DMS79 (cell line): ENCODE measurements at regions not wholly inside any gene's neighbourhood (a gene's known extent, or its start where the extent isn't known, plus 50 kb on each side); places are given as distances from the start of the nearest gene placed in this dataset.

Source experiments
- DNase-seq: peaks from one replicate; lab custom pipeline; 2025; lab: John Stamatoyannopoulos, UW

DNA sequence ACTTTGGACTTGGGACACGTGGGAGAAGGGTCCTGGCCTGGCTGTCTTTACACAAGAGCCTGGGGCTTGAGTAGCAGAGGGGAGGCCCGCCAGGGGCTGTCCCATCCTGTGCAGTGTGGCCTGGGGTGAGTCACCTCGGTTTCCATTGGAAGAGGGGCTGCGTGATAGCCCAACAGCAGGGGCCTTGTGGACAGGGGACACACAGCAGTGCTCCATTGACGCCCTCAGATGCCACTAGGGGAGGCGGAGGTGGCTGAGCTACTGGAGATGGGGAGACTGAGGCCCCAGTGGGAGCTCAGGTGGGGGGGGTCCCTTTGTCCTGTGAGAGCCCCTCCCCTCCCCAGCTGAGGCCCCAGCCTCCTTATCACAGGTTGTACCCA lies 50.0 kb upstream of the RNU6ATAC start:
- no peak for DNase-seq

GRCh38 chr9:134214766-134215419 lies 50.5 kb upstream of the RNU6ATAC start:
- no peak for DNase-seq

DNA sequence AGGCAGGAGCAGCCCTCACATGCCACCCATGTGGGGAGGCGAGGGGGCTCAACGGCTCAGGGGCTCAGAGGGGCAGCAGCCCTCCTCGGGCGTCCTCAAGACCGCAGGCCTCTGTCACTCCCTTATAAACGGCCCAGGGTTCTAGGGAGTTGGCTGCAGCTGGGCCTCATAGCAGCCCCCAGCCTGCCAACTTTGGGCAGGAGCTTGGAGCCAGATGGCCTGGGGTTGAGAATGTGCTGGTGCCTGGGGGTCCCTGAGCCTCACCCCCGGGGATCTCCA lies 51.0 kb upstream of the RNU6ATAC start:
- no peak for DNase-seq

DNA sequence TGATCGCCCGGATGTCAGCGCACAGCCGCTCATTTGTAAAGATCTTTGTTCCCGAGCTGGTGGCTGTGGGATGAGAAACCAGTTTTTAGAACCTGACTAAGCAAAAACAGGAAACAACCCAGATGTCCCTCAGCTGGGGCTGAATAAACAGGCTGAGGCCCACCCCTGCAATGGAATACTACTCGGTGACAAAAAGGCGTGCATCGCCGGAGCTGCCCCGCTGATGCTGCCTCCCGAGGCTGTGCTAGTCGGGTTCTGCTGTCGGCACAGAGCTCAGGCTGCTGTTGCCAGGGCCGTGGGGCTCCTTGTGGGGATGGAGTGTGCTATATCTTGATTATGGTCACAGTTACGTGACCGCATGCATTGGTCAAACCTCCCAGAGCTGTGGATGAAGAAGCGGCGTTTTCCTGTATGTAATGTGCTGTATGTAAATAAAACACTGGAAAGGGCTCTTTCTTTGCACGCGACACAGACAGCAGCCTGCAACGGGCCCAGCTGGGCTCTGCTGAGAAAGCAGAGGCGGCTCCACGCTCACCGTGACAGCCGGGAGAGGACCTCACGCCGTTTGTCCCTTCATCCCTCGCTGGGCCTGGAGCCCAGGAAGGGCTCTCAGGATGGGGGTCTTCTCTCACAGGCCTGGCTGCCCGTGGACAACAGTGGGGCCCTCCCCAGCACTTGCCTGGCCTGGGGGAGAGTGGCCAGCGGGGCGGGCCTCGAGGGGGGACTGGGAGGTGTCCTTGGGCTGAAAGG lies 51.5 kb upstream of the RNU6ATAC start:
- no peak for DNase-seq

DNA sequence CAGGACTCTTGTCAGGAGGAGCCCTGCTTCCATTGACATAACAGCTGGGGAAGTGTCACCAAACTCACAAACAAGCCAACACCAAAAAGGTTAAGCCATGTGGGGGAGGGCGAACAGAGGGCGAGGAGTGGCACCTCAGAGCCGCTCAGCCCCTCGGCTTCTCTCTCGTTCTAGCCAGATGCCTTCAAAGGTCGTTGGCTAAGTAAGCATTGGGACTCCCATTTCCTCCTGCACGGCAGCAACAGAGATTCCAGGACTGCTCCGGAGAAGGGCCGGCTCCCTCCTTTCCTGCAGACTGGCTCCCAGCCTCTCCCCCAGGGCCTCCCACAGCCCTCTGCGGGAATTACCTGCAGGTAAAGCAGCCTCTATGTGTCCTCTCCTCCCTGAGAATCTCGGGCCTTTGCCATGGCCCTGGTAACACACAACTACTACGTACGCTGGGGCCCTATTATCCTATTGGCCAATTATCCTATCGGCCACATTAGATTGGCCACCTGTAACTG lies 52.1 kb upstream of the RNU6ATAC start:
- no peak for DNase-seq

DNA sequence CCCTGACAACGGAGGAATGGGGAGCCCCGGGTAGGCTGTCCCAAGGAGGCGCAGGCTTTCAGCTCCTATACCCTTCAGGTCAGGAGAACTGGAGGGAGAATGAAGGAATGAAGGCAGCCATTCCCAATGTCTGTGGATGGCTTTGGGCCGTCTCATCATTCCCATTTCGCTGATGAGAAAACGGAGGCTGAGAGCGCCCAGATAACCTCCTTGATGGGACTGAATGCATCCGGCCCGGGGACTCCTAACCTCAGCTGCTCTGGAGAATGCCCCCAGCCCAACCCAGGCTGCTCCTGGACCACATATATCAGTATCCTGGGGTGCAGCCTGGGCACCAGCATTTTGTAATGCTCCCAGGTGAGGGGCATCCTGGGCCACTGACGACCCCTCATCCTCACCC lies 52.6 kb upstream of the RNU6ATAC start:
- no peak for DNase-seq

GRCh38 chr9:134217431-134218210 lies 53.3 kb upstream of the RNU6ATAC start:
- no peak for DNase-seq

DNA sequence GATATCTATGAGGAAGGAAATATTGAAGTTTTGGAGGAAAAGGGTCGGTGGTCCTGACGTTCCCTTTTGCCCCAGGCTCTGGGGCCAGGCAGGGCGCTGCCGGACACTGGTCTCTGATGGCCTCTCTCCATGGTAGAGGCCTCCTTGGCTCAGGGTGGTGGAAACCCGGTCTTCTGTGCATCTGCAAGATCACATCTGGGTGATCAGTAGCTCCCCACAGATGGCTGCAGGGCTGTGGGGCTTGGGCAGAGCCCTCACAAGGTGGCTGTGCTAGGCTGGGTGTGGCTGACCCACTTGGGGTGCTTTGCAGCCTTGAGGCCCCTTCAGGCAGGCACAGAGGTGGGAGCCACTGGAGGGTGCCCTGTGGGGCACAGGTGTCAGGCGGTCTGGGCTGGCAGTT lies 53.9 kb upstream of the RNU6ATAC start:
- no peak for DNase-seq

DNA sequence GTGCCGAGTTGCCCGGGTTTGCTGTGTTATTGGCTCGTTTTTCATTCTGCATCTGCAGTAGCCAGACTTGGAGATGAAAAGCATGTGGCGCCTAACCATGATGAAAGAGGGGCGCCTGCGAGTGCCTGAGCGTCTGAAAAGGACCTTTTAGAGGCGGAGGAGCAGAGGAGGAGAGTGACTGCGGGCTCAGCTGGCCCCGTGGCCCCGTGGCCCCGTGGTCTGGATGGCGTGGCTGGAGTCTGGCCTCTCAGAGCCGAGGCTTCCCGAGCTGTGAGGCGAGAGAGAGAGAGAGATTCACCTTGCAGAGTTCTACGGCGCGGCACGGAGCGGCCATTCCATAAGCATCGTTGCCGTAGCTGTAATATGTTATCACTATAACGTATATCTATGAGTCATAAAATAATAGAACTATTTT lies 55.3 kb upstream of the RNU6ATAC start:
- DNase-seq, result no peak

DNA sequence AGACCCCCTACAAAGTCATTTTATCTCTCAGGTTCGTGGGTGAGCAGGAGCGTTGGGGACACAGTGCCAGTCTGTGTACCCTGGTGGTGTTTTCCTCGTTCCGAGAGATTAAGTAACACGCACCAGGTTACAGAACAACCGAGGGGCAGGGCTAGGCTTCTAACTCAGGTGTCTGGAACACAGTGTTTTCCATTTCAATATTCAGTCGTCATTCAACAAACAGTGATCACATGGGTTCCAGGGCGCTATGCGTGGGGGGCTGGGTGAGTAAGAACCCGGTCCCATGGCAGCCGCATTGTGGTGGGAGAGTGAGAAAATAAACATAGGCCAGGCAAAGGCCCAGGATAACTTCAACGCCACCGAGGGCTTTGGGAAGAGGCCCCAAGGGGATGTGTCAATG lies 55.9 kb upstream of the RNU6ATAC start:
- no peak for DNase-seq

GRCh38 chr9:134221273-134222017 lies 57.1 kb upstream of the RNU6ATAC start:
- DNase-seq, result no peak

- no peak for DNase-seq
Observed at GRCh38 chr9:134222018-134222573, 57.7 kb upstream of the RNU6ATAC start.

- DNase-seq, result no peak
Observed at GRCh38 chr9:134223091-134223490, 58.7 kb upstream of the RNU6ATAC start.

DNA sequence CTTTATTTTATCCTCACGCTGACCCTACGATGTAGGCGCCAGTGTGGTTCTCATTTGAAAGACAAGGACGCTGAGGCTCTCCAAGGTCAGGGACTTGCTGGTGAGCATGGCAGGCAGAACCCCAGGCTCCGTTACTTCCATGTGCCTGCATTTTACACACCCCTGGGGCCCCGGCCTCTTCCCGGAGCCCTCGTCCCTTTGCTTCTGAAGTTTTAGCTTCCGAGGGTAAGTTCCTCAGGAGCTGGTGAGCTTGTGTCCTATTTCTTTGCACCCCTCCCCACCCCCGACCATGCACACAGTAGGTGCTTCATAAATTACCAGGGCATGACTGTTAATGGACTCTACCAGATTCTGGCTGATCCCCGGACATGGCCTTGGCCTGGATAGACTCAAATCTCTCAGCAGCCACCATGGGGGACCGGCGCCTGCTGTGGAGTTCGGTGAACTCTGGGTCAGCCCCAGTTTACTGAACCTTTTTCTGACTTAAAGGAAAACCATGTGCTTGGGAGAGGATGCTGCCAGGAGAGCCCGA lies 59.3 kb upstream of the RNU6ATAC start:
- no peak for DNase-seq

- peak; percentile 63 for DNase-seq
Observed at GRCh38 chr9:134224127-134224526, 59.8 kb upstream of the RNU6ATAC start.

- no peak for DNase-seq
Observed at GRCh38 chr9:134224567-134225093, 60.3 kb upstream of the RNU6ATAC start.

DNA sequence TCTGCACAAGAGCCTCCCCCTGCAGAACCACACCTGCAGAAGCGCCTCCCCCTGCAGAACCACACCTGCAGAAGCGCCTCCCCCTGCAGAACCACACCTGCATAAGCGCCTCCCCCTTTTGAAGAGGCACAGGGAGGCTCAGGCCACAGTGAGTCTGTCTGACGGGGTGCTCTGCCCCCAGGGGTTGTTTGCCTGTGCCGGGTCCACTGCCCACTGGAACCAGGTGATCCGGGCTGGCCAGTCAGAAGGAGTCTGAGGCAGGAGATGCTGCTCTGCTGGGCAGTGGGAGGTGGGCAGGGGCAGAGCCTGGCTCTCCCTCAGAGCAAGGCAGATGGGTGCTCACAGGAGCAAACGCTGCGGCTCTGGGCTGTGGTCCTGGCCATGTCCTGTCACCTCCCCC lies 60.8 kb upstream of the RNU6ATAC start:
- DNase-seq, result no peak

- DNase-seq, result no peak
Observed at GRCh38 chr9:134225816-134226215, 61.5 kb upstream of the RNU6ATAC start.

DNA sequence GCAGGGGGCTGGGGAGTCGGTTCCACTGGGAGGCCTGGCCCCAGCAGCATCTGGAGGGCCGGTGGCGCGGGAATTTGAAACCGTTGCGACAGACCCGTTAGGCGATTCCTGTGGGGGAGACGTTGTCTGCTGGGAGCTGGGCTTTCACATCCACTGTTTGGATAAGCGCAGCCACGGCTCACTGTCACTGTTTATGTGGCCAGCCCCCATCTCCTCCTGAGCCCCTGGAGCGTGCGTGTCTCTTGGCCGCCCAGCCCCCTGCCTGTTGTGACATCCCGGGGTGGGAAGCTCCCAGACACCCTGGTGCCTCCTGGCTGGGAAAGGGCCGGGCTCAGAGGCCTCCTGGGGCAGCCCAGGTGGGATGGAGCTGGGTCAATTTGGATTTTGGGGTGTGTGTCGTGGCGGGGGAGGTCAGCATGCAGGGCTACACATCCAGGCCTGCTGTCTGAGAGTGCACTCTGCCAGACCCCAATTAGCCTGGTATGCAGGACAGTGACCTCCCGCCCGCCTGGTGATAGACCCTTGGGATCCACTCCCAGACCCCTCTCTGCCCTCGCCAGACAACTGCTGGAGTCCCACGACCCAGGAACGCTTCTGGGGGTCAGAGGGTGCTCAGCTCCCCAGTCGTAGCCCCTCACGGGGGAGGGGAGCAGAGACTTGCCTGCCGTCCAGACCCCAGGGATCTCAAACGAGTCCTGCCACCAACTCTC lies 62.0 kb upstream of the RNU6ATAC start:
- no peak for DNase-seq

DNA sequence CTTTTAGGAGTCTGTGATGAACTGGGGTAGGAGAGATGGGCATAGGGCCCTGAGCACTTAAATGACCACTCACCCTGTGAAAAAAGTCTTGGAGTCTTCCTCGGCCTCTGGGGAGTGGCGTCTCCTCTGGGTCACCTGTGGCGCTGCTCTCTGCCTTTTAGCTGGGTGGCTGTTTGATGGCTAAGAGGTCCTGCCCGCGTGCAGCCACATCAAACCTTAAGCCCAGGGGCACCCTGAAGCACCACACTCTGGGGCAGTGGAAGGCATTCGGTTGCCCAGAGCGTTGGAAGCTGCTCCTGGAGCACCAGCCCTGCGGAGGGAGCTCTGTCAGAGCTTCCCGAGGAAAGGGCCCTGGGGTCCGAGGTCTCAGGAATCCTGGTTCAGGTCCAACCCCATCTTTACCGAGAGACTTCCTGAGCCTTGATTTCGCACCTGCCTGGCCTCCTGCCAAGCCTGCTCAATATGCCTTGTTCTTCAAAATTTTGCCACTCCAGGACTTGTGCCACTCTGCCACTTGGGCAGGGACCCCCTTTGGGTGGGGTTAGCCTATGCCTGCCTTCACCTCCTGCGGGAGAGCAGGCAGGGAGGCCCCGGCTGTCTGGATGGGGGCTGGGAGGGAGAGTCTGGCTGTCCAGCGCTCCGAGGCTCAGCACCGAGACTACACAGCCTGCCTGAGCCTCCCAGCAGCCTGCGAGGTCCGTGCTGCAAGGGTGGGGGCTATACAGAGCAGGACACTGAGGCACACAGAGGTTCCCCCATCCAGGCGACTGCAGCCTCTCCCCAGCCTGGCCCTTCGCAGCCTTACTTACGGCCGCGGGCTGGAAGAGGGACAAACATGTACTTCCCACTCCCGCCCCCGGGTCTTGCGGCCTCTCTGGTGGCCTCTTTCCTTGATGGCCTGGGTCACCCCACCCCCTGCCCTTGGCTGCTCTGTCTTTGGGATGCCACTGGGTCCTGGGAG lies 63.4 kb upstream of the RNU6ATAC start:
- DNase-seq, result peak; percentile 23
